ENCODE measurements at regions not wholly inside any gene's neighbourhood (a gene's known extent, or its start where the extent isn't known, plus 50 kb on each side); places are given as distances from the start of the nearest gene placed in this dataset.

DNA sequence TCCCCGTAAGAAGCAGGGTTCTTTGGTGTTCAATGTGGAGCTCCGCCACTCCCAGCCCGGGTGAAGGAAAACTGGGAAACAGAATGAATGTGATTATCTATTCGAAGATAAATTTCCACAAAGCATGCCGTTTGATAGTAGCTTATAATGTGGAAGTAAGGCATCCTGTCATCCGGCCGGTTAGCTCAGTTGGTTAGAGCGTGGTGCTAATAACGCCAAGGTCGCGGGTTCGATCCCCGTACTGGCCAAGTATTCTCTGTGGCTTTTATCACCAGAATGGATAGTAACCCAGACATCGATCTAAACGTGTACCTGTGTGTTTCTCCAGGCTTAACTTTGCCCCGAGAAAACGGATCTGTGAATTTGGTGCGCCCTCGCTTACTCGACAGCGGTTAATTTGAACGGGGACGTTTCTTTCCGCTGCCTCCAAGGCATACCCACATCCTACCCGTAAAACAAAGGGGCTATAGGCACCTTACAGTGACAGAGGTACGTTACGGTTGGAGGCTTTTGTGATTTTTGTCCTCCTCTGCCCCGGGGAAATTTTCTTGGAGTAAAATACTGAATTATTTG is 215.2 kb upstream of the ZNF184 start:
- Histone ChIP-seq H4K20me1 (ENCODE audit: control insufficient read depth, extremely low read depth, insufficient read depth, low read length) (no peaks in the 10 kb centered on the region), H3K4me2 (ENCODE audit: extremely low read depth, insufficient read depth, low read length) (peak overlapping the region; percentile 86), H3K27me3 (ENCODE audit: control insufficient read depth, insufficient read depth, low read length) (no peaks in the 10 kb centered on the region), H3K36me3 (ENCODE audit: control insufficient read depth, insufficient read depth, low read length) (no peaks in the 10 kb centered on the region), H3K9me3 (ENCODE audit: control insufficient read depth, insufficient read depth, low read depth, low read length) (no peaks in the 10 kb centered on the region), H2AFZ (ENCODE audit: low read length) (peak overlapping the region; percentile 90), H3K27ac (ENCODE audit: insufficient read depth, low read length) (no peak overlapping the region), H3K79me2 (ENCODE audit: control insufficient read depth, insufficient read depth, low read length) (no peaks in the 10 kb centered on the region), H3K4me1 (ENCODE audit: control insufficient read depth, extremely low read depth, insufficient read depth, low read length) (no peaks in the 10 kb centered on the region), H3K4me3 (replicated peaks in 1 of 4; ENCODE audit: control extremely low read depth in 1 of 4, insufficient read depth in 1 of 4, low read depth in 3 of 4, low read length in 4 of 4) (peak overlapping the region; percentile 76 to 87 (median 84)), H3K9ac (ENCODE audit: insufficient read depth, low read length) (no peak overlapping the region)
- TF ChIP-seq, protein P1, sequence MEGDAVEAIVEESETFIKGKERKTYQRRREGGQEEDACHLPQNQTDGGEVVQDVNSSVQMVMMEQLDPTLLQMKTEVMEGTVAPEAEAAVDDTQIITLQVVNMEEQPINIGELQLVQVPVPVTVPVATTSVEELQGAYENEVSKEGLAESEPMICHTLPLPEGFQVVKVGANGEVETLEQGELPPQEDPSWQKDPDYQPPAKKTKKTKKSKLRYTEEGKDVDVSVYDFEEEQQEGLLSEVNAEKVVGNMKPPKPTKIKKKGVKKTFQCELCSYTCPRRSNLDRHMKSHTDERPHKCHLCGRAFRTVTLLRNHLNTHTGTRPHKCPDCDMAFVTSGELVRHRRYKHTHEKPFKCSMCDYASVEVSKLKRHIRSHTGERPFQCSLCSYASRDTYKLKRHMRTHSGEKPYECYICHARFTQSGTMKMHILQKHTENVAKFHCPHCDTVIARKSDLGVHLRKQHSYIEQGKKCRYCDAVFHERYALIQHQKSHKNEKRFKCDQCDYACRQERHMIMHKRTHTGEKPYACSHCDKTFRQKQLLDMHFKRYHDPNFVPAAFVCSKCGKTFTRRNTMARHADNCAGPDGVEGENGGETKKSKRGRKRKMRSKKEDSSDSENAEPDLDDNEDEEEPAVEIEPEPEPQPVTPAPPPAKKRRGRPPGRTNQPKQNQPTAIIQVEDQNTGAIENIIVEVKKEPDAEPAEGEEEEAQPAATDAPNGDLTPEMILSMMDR (conservative IDR thresholded peaks at IDR 0.05 in 1 of 2, IDR thresholded peaks at IDR 0.05 in 1 of 2; ENCODE audit: low read depth in 1 of 2, low read length in 2 of 2) = no peak
- DNase-seq (ENCODE audit: low read depth in 2 of 2) = peak; percentile 88 to 90

DNA sequence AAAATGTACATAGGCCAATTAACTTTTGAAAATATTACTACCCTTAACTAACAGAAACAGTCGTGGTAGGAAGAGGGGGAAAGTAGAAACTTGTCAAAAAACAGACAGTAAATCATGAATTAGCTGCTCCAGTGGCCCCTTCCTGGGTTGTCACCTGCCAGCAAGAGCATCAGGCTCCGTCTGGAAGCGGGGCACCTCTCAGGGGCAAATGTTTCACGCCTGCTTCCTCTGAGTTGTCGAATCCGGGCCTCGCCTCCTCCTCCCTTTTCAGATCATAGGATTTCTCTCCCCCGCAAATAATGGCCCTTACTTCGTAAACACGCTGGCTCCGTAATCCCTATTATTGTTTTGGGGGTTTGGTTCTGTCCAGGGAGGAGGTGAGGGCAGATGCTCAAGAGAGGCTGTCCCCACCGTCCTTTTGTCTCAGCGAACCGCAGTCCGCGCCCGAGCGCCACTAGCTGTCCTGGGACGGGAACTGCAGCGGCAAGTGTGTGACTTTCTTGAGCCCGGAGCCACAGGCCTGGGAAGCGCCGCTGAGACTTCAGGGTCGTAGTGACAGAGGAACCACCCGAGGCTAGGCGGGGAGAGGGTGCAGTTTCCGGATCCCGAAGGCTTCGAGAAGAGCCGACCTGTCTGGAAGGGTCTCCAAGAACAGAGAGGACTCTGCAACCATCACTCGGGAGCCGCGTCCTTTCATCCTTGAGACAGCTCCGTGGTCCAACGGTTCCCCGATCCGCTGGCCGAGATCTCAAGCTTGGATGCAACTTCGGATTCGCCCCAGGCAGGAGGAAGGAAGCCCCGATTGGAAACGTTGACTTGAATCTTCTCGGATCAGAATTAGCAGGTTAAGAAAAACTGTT is 214.5 kb upstream of the ZNF184 start:
- Histone ChIP-seq H3K9me3 (ENCODE audit: control insufficient read depth, insufficient read depth, low read depth, low read length) (no peaks in the 10 kb centered on the region), H3K27ac (ENCODE audit: insufficient read depth, low read length) (peak overlapping the region; percentile 18), H3K27me3 (ENCODE audit: control insufficient read depth, insufficient read depth, low read length) (no peaks in the 10 kb centered on the region), H3K4me1 (ENCODE audit: control insufficient read depth, extremely low read depth, insufficient read depth, low read length) (no peaks in the 10 kb centered on the region), H3K9ac (ENCODE audit: insufficient read depth, low read length) (no peak overlapping the region), H3K36me3 (ENCODE audit: control insufficient read depth, insufficient read depth, low read length) (no peaks in the 10 kb centered on the region), H2AFZ (ENCODE audit: low read length) (peak overlapping the region; percentile 90), H3K79me2 (ENCODE audit: control insufficient read depth, insufficient read depth, low read length) (no peaks in the 10 kb centered on the region), H3K4me3 (replicated peaks in 1 of 4; ENCODE audit: control extremely low read depth in 1 of 4, insufficient read depth in 1 of 4, low read depth in 3 of 4, low read length in 4 of 4) (peak overlapping the region; percentile 76 to 87 (median 84)), H3K4me2 (ENCODE audit: extremely low read depth, insufficient read depth, low read length) (peak overlapping the region; percentile 86), H4K20me1 (ENCODE audit: control insufficient read depth, extremely low read depth, insufficient read depth, low read length) (no peaks in the 10 kb centered on the region)
- TF ChIP-seq, protein P1 (conservative IDR thresholded peaks at IDR 0.05 in 1 of 2, IDR thresholded peaks at IDR 0.05 in 1 of 2; ENCODE audit: low read depth in 1 of 2, low read length in 2 of 2) = peak; percentile 63 to 70
- TF ChIP-seq EZH2 (IDR thresholded peaks at IDR 0.05; ENCODE audit: low read length, missing control alignments) = no peak
- peak; percentile 70 to 72 for DNase-seq (ENCODE audit: low read depth in 2 of 2)

DNA sequence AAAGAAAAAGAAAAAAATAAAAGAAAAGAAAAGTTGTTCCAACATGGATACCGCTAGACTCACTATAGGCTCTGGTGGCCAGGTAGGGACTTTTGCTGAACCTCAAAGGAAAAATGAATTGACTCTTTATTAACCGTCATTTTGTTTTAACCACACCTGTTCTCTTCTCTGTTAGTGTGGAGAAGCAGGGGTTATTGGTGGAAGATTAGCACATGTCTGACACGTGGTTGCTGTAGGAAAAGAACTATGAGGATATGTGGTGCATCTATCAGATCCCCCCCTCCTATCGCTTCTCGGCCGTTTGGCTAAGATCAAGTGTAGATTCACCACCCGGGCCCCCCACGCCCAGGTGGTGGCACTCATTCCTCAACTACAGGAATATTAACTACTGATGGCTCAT is 212.4 kb upstream of the ZNF184 start:
- no peak for TF ChIP-seq EZH2 (IDR thresholded peaks at IDR 0.05; ENCODE audit: low read length, missing control alignments)
- TF ChIP-seq, protein P1 (conservative IDR thresholded peaks at IDR 0.05 in 1 of 2, IDR thresholded peaks at IDR 0.05 in 1 of 2; ENCODE audit: low read depth in 1 of 2, low read length in 2 of 2) = no peak
- Histone ChIP-seq H3K9ac (ENCODE audit: insufficient read depth, low read length) (no peak overlapping the region), H3K4me3 (replicated peaks in 1 of 4; ENCODE audit: control extremely low read depth in 1 of 4, insufficient read depth in 1 of 4, low read depth in 3 of 4, low read length in 4 of 4) (no peak overlapping the region), H3K4me1 (ENCODE audit: control insufficient read depth, extremely low read depth, insufficient read depth, low read length) (no peaks in the 10 kb centered on the region), H3K27ac (ENCODE audit: insufficient read depth, low read length) (no peak overlapping the region), H3K36me3 (ENCODE audit: control insufficient read depth, insufficient read depth, low read length) (no peaks in the 10 kb centered on the region), H3K4me2 (ENCODE audit: extremely low read depth, insufficient read depth, low read length) (no peak overlapping the region), H3K79me2 (ENCODE audit: control insufficient read depth, insufficient read depth, low read length) (no peaks in the 10 kb centered on the region), H3K9me3 (ENCODE audit: control insufficient read depth, insufficient read depth, low read depth, low read length) (no peaks in the 10 kb centered on the region), H2AFZ (ENCODE audit: low read length) (no peak overlapping the region), H4K20me1 (ENCODE audit: control insufficient read depth, extremely low read depth, insufficient read depth, low read length) (no peaks in the 10 kb centered on the region), H3K27me3 (ENCODE audit: control insufficient read depth, insufficient read depth, low read length) (no peaks in the 10 kb centered on the region)
- no peak for DNase-seq (ENCODE audit: low read depth in 2 of 2)
